ENCODE measurements at regions not wholly inside any gene's neighbourhood (a gene's known extent, or its start where the extent isn't known, plus 50 kb on each side); places are given as distances from the start of the nearest gene placed in this dataset.

DNA sequence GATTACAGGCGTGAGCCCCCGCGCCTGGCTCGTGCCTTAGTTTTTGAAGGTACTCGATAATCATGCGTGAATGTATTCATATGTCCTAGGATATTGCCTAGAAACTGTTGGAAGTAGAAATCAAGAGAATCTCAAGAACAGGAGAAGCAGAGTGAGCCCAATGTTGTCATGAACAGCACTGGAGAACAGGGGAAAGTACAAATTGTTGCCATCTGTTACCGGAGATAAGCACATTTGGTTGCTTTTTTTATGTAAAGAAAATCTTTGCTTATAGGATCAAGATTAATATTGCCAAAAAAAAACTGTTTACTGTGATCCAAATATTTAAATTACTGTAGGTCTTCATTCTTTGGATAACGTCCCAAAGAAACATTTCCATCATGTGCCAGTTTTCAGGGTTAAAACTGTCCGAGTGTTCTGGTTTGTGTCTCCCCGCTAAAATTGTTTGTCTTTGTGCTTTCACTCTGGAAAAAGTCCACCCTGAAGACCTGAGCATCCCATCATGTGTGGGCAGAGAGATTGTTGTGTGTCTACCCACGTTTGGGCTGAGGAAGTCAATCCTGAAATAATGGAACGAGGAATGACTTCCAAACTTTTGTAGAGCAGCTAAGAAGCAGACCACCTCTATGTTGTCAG is 95.7 kb upstream of the CELF2 start:
- Histone ChIP-seq H3K27me3 (ENCODE audit: control insufficient read depth in 2 of 2, insufficient read depth in 2 of 2, low read length in 2 of 2) (no peaks in the 10 kb centered on the region), H3K4me1 (ENCODE audit: control insufficient read depth, extremely low read depth, insufficient read depth, low read length) (no peaks in the 10 kb centered on the region), H3K27ac (ENCODE audit: insufficient read depth, low read depth, low read length) (no peak overlapping the region), H2AFZ (ENCODE audit: low read depth, low read length) (no peak overlapping the region), H3K9ac (replicated peaks; ENCODE audit: extremely low read depth, insufficient read depth, low read length) (no peak overlapping the region), H3K4me2 (ENCODE audit: insufficient read depth, low read length) (no peak overlapping the region), H3K9me3 (replicated peaks; ENCODE audit: control insufficient read depth, insufficient read depth, low read length) (no peaks in the 10 kb centered on the region), H3K4me3 (replicated peaks in 1 of 3; ENCODE audit: insufficient read depth in 1 of 3, low read depth in 1 of 3, low read length in 3 of 3) (no peak overlapping the region), H3K9me1 (replicated peaks; ENCODE audit: control insufficient read depth, extremely low read depth, insufficient read depth, low read length) (no peaks in the 10 kb centered on the region), H3K36me3 (ENCODE audit: control insufficient read depth in 2 of 2, extremely low read depth in 1 of 2, insufficient read depth in 2 of 2, low read length in 2 of 2) (no peaks in the 10 kb centered on the region), H4K20me1 (replicated peaks; ENCODE audit: control insufficient read depth, extremely low read depth, insufficient read depth, low read length) (no peaks in the 10 kb centered on the region), H3K79me2 (ENCODE audit: control insufficient read depth, insufficient read depth, low read length) (no peaks in the 10 kb centered on the region)
- TF ChIP-seq POLR2A (IDR thresholded peaks at IDR 0.05; ENCODE audit: low read depth, low read length), result no peak
- TF ChIP-seq, protein P1, sequence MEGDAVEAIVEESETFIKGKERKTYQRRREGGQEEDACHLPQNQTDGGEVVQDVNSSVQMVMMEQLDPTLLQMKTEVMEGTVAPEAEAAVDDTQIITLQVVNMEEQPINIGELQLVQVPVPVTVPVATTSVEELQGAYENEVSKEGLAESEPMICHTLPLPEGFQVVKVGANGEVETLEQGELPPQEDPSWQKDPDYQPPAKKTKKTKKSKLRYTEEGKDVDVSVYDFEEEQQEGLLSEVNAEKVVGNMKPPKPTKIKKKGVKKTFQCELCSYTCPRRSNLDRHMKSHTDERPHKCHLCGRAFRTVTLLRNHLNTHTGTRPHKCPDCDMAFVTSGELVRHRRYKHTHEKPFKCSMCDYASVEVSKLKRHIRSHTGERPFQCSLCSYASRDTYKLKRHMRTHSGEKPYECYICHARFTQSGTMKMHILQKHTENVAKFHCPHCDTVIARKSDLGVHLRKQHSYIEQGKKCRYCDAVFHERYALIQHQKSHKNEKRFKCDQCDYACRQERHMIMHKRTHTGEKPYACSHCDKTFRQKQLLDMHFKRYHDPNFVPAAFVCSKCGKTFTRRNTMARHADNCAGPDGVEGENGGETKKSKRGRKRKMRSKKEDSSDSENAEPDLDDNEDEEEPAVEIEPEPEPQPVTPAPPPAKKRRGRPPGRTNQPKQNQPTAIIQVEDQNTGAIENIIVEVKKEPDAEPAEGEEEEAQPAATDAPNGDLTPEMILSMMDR (IDR thresholded peaks at IDR 0.05; ENCODE audit: extremely low read depth in 1 of 2, insufficient read depth in 1 of 2, low read depth in 1 of 2, low read length in 2 of 2), result no peak
- TF ChIP-seq MYC (IDR thresholded peaks at IDR 0.05; ENCODE audit: low read depth, low read length), result no peak
- TF ChIP-seq, protein P2, sequence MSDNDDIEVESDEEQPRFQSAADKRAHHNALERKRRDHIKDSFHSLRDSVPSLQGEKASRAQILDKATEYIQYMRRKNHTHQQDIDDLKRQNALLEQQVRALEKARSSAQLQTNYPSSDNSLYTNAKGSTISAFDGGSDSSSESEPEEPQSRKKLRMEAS (IDR thresholded peaks at IDR 0.05; ENCODE audit: insufficient read depth, insufficient read length), result no peak
- TF ChIP-seq GATA2 (IDR thresholded peaks at IDR 0.05; ENCODE audit: insufficient read depth, insufficient read length, low read depth, low read length), result no peak
- no peak for TF ChIP-seq EZH2 (IDR thresholded peaks at IDR 0.05; ENCODE audit: borderline replicate concordance, low read depth, low read length, severe bottlenecking)
- no peak for TF ChIP-seq POLR2AphosphoS5 (IDR thresholded peaks at IDR 0.05; ENCODE audit: insufficient read depth, low read depth, low read length)
- TF ChIP-seq JUN (IDR thresholded peaks at IDR 0.05; ENCODE audit: borderline replicate concordance, insufficient read depth, insufficient read length, low read depth), result no peak
- TF ChIP-seq FOS (IDR thresholded peaks at IDR 0.05; ENCODE audit: borderline replicate concordance, insufficient read depth, low read length), result no peak
- BruUV-seq (replicated peaks), result no TSS peak
- ChIA-PET CTCF (no interaction called here), POLR2A (no interaction called here)
- FAIRE-seq (no peak), DNase-seq (ENCODE audit: low read depth, low spot score) (no peak)
- dilution Hi-C loops (cut with MboI; ENCODE audit: extremely low pct_ligation_motif_present, low sequenced_read_pairs) (no loop called here), intact Hi-C loops (cut with micrococcal nuclease) (no loop called here)

All from endothelial cell of umbilical vein (primary cell).